ENCODE measurements at regions not wholly inside any gene's neighbourhood (a gene's known extent, or its start where the extent isn't known, plus 50 kb on each side); places are given as distances from the start of the nearest gene placed in this dataset.

GRCh38 chr22:34599567-34599966 lies 466.4 kb upstream of the ISX start:
- Histone ChIP-seq H3K27ac (ENCODE audit: insufficient read depth, low read depth, low read length) (no peak overlapping the region), H3K79me2 (ENCODE audit: control insufficient read depth, insufficient read depth, low read length) (no peaks in the 10 kb centered on the region), H3K36me3 (ENCODE audit: control insufficient read depth in 2 of 2, extremely low read depth in 1 of 2, insufficient read depth in 2 of 2, low read length in 2 of 2) (no peaks in the 10 kb centered on the region), H3K9ac (replicated peaks; ENCODE audit: extremely low read depth, insufficient read depth, low read length) (no peak overlapping the region), H3K4me2 (ENCODE audit: insufficient read depth, low read length) (no peak overlapping the region), H3K27me3 (ENCODE audit: control insufficient read depth in 2 of 2, insufficient read depth in 2 of 2, low read length in 2 of 2) (no peaks in the 10 kb centered on the region), H2AFZ (ENCODE audit: low read depth, low read length) (no peak overlapping the region), H3K9me3 (replicated peaks; ENCODE audit: control insufficient read depth, insufficient read depth, low read length) (peaks cover 7% of the 10 kb centered on the region), H4K20me1 (replicated peaks; ENCODE audit: control insufficient read depth, extremely low read depth, insufficient read depth, low read length) (no peaks in the 10 kb centered on the region), H3K9me1 (replicated peaks; ENCODE audit: control insufficient read depth, extremely low read depth, insufficient read depth, low read length) (no peaks in the 10 kb centered on the region), H3K4me3 (replicated peaks in 1 of 3; ENCODE audit: insufficient read depth in 1 of 3, low read depth in 1 of 3, low read length in 3 of 3) (no peak overlapping the region), H3K4me1 (ENCODE audit: control insufficient read depth, extremely low read depth, insufficient read depth, low read length) (no peaks in the 10 kb centered on the region)
- dilution Hi-C loops (cut with MboI; ENCODE audit: extremely low pct_ligation_motif_present, low sequenced_read_pairs) (no loop called here), intact Hi-C loops (cut with micrococcal nuclease) (no loop called here)
- POLR2A ChIA-PET, result no interaction called here
- DNase-seq (ENCODE audit: low read depth, low spot score) (no peak), FAIRE-seq (no peak)
- BruUV-seq (replicated peaks), result no TSS peak
- TF ChIP-seq POLR2A (IDR thresholded peaks at IDR 0.05; ENCODE audit: low read depth, low read length) (no peak), JUN (IDR thresholded peaks at IDR 0.05; ENCODE audit: borderline replicate concordance, insufficient read depth, insufficient read length, low read depth) (no peak)
- CTCF ChIA-PET, result no interaction called here

DNA sequence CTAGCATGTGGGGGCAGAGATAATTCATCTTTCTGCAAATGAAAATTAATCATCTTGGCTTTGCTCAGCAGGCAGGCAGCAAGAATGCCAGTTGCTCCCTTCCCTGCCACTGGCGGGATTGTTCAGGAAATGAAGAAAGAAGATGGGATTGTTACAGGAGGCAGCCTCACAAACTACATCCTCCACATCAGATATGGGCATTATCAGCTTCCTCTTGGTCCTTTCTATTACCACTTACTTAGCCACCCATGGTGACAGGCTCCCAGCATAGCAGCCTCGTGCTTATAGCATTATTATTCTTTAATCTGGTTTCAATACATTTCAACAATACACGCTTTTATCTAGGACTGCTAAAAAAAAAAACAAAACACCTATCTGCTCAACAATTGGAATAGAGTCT lies 461.6 kb upstream of the ISX start:
- dilution Hi-C loops (cut with MboI; ENCODE audit: extremely low pct_ligation_motif_present, low sequenced_read_pairs), result no loop called here
- ChIA-PET POLR2A (no interaction called here), CTCF (no interaction called here)
- BruUV-seq (replicated peaks), result no TSS peak
- no peak overlapping the region for H2AFZ ChIP-seq (ENCODE audit: low read depth, low read length)
- peaks cover 9% of the 10 kb centered on the region for H3K9me3 ChIP-seq (replicated peaks; ENCODE audit: control insufficient read depth, insufficient read depth, low read length)
- FAIRE-seq (no peak), DNase-seq (ENCODE audit: low read depth, low spot score) (no peak)
- no peak overlapping the region for H3K4me3 ChIP-seq (replicated peaks in 1 of 3; ENCODE audit: insufficient read depth in 1 of 3, low read depth in 1 of 3, low read length in 3 of 3)
- H3K9me1 ChIP-seq (replicated peaks; ENCODE audit: control insufficient read depth, extremely low read depth, insufficient read depth, low read length), result no peaks in the 10 kb centered on the region
- no peak overlapping the region for H3K27ac ChIP-seq (ENCODE audit: insufficient read depth, low read depth, low read length)
- no peaks in the 10 kb centered on the region for H3K79me2 ChIP-seq (ENCODE audit: control insufficient read depth, insufficient read depth, low read length)
- H3K36me3 ChIP-seq (ENCODE audit: control insufficient read depth in 2 of 2, extremely low read depth in 1 of 2, insufficient read depth in 2 of 2, low read length in 2 of 2), result no peaks in the 10 kb centered on the region
- no peaks in the 10 kb centered on the region for H3K27me3 ChIP-seq (ENCODE audit: control insufficient read depth in 2 of 2, insufficient read depth in 2 of 2, low read length in 2 of 2)
- intact Hi-C loops (cut with micrococcal nuclease), result no loop called here
- no peak overlapping the region for H3K4me2 ChIP-seq (ENCODE audit: insufficient read depth, low read length)
- TF ChIP-seq MYC (IDR thresholded peaks at IDR 0.05; ENCODE audit: low read depth, low read length) (no peak), POLR2AphosphoS5 (IDR thresholded peaks at IDR 0.05; ENCODE audit: insufficient read depth, low read depth, low read length) (no peak), POLR2A (IDR thresholded peaks at IDR 0.05; ENCODE audit: low read depth, low read length) (no peak), GATA2 (IDR thresholded peaks at IDR 0.05; ENCODE audit: insufficient read depth, insufficient read length, low read depth, low read length) (no peak), JUN (IDR thresholded peaks at IDR 0.05; ENCODE audit: borderline replicate concordance, insufficient read depth, insufficient read length, low read depth) (no peak), MAX (IDR thresholded peaks at IDR 0.05; ENCODE audit: insufficient read depth, insufficient read length) (no peak), EZH2 (IDR thresholded peaks at IDR 0.05; ENCODE audit: borderline replicate concordance, low read depth, low read length, severe bottlenecking) (no peak), FOS (IDR thresholded peaks at IDR 0.05; ENCODE audit: borderline replicate concordance, insufficient read depth, low read length) (no peak)
- TF ChIP-seq, protein P1, sequence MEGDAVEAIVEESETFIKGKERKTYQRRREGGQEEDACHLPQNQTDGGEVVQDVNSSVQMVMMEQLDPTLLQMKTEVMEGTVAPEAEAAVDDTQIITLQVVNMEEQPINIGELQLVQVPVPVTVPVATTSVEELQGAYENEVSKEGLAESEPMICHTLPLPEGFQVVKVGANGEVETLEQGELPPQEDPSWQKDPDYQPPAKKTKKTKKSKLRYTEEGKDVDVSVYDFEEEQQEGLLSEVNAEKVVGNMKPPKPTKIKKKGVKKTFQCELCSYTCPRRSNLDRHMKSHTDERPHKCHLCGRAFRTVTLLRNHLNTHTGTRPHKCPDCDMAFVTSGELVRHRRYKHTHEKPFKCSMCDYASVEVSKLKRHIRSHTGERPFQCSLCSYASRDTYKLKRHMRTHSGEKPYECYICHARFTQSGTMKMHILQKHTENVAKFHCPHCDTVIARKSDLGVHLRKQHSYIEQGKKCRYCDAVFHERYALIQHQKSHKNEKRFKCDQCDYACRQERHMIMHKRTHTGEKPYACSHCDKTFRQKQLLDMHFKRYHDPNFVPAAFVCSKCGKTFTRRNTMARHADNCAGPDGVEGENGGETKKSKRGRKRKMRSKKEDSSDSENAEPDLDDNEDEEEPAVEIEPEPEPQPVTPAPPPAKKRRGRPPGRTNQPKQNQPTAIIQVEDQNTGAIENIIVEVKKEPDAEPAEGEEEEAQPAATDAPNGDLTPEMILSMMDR (IDR thresholded peaks at IDR 0.05; ENCODE audit: extremely low read depth in 1 of 2, insufficient read depth in 1 of 2, low read depth in 1 of 2, low read length in 2 of 2), result no peak
- no peak overlapping the region for H3K9ac ChIP-seq (replicated peaks; ENCODE audit: extremely low read depth, insufficient read depth, low read length)
- H4K20me1 ChIP-seq (replicated peaks; ENCODE audit: control insufficient read depth, extremely low read depth, insufficient read depth, low read length), result no peaks in the 10 kb centered on the region
- no peaks in the 10 kb centered on the region for H3K4me1 ChIP-seq (ENCODE audit: control insufficient read depth, extremely low read depth, insufficient read depth, low read length)

Data from endothelial cell of umbilical vein (primary cell).